Liver (tissue), 8 donors: ENCODE measurements at regions not wholly inside any gene's neighbourhood (a gene's known extent, or its start where the extent isn't known, plus 50 kb on each side); places are given as distances from the start of the nearest gene placed in this dataset.

Source experiments
- DNase-seq: peaks from one replicate; pipeline ENCODE4 v3.0.0-alpha.2; 2017; ENCODE audit warnings: low spot score
- H3K27ac ChIP-seq, 2 donors: one replicate each; pipeline ENCODE4 v1.7.0; 2013; ENCODE audit warnings: inconsistent platforms in 2 of 2, low read length in 2 of 2, control low read depth in 1 of 2, low read depth in 1 of 2, mild to moderate bottlenecking in 1 of 2
- H3K27me3 ChIP-seq, 4 donors: one replicate each; pipeline versions ENCODE4 v1.6.1 to v1.7.0; 2013; ENCODE audit warnings: low read length in 3 of 4, inconsistent platforms in 1 of 4, mild to moderate bottlenecking in 1 of 4, moderate library complexity in 1 of 4; ENCODE audit not compliant: control insufficient read depth in 4 of 4, insufficient read depth in 4 of 4
- H3K36me3 ChIP-seq, 4 donors: one replicate each; pipeline versions ENCODE4 v1.6.1 to v1.7.0; 2013; ENCODE audit warnings: low read length in 3 of 4, mild to moderate bottlenecking in 3 of 4, low read depth in 1 of 4, moderate library complexity in 1 of 4; ENCODE audit not compliant: control insufficient read depth in 4 of 4, insufficient read depth in 3 of 4
- H3K4me1 ChIP-seq, 4 donors: one replicate each; pipeline versions ENCODE4 v1.6.1 to v1.7.0; 2013; ENCODE audit warnings: low read length in 3 of 4, mild to moderate bottlenecking in 3 of 4, moderate library complexity in 1 of 4; ENCODE audit not compliant: control insufficient read depth in 4 of 4, insufficient read depth in 4 of 4
- H3K4me3 ChIP-seq, 3 donors: one replicate each; pipeline versions ENCODE4 v1.6.1 to v1.7.0; 2013; ENCODE audit warnings: low read length in 3 of 3, control low read depth in 1 of 3, low read depth in 1 of 3, mild to moderate bottlenecking in 1 of 3
- H3K9ac ChIP-seq, 2 donors: one replicate each; pipeline ENCODE4 v1.7.0; 2013; ENCODE audit warnings: low read length in 2 of 2, mild to moderate bottlenecking in 2 of 2, moderate library complexity in 2 of 2, control low read depth in 1 of 2, low read depth in 1 of 2
- H3K9me3 ChIP-seq, 4 donors: one replicate each; pipeline versions ENCODE4 v1.6.1 to v1.7.0; 2013; ENCODE audit warnings: low read length in 3 of 4; ENCODE audit not compliant: control insufficient read depth in 4 of 4
- CTCF ChIP-seq: fragments of 150-350 bp; IDR thresholded peaks from 2 replicates; pipeline ENCODE4 v1.5.1; 2017; ENCODE audit warnings: improper control_type of control experiment, low read depth, low read length; ENCODE audit not compliant: missing input control
- EGR1 ChIP-seq, 2 donors: IDR thresholded peaks; 2 replicates each; pipeline ENCODE4 v1.6.1; 2016 to 2018; ENCODE audit warnings: antibody characterized with exemption in 2 of 2, low read depth in 2 of 2
- FOXA1 ChIP-seq: IDR thresholded peaks from 2 replicates; pipeline ENCODE4 v1.6.1; 2016; ENCODE audit warnings: antibody characterized with exemption
- FOXA2 ChIP-seq: IDR thresholded peaks from 2 replicates; pipeline ENCODE4 v1.6.1; 2016; ENCODE audit warnings: antibody characterized with exemption
- GABPA ChIP-seq, 2 donors: IDR thresholded peaks in 1 of 2; conservative IDR thresholded peaks in 1 of 2; 2 replicates each; pipeline ENCODE4 v1.6.1; 2016; ENCODE audit warnings: antibody characterized with exemption in 2 of 2, mild to moderate bottlenecking in 1 of 2, moderate library complexity in 1 of 2
- HNF4A ChIP-seq, 2 donors: conservative IDR thresholded peaks; 2 replicates each; pipeline ENCODE4 v1.6.1; 2016; ENCODE audit warnings: antibody characterized with exemption in 2 of 2, mild to moderate bottlenecking in 2 of 2
- HNF4G ChIP-seq: IDR thresholded peaks from 2 replicates; pipeline ENCODE4 v1.6.1; 2016; ENCODE audit warnings: antibody characterized with exemption
- JUND ChIP-seq, 2 donors: IDR thresholded peaks; 2 replicates each; pipeline ENCODE4 v1.6.1; 2016; ENCODE audit warnings: antibody characterized with exemption in 2 of 2
- MAX ChIP-seq: IDR thresholded peaks from 2 replicates; pipeline ENCODE4 v1.6.1; 2016; ENCODE audit warnings: antibody characterized with exemption
- NR2F2 ChIP-seq: IDR thresholded peaks from 2 replicates; pipeline ENCODE4 v1.6.1; 2016; ENCODE audit warnings: antibody characterized with exemption
- RAD21 ChIP-seq, 2 donors: IDR thresholded peaks; 2 replicates each; pipeline ENCODE4 v1.6.1; 2016; ENCODE audit warnings: antibody characterized with exemption in 2 of 2, mild to moderate bottlenecking in 2 of 2
- RXRA ChIP-seq, 2 donors: IDR thresholded peaks; 2 replicates each; pipeline ENCODE4 v1.6.1; 2017 to 2018; ENCODE audit warnings: antibody characterized with exemption in 2 of 2, mild to moderate bottlenecking in 1 of 2
- SP1 ChIP-seq: IDR thresholded peaks from 2 replicates; pipeline ENCODE4 v1.6.1; 2018; ENCODE audit warnings: antibody characterized with exemption, mild to moderate bottlenecking
- TAF1 ChIP-seq: conservative IDR thresholded peaks from 2 replicates; pipeline ENCODE4 v1.6.1; 2016; ENCODE audit warnings: antibody characterized with exemption, mild to moderate bottlenecking
- YY1 ChIP-seq: IDR thresholded peaks from 2 replicates; pipeline ENCODE4 v1.6.1; 2016; ENCODE audit warnings: antibody characterized with exemption, mild to moderate bottlenecking
- WGBS: extraction: QIAGEN DNeasy Blood & Tissue Kit; methylation state at CpG from one replicate; pipeline ENCODE4 v1.1.7; 2013; 5-methylcytosine and 5-hydroxymethylcytosine counted together
- TF ChIP-seq, protein P1 (sequence below): IDR thresholded peaks from 2 replicates; pipeline ENCODE4 v1.6.1; 2016; ENCODE audit warnings: antibody characterized with exemption, mild to moderate bottlenecking
- TF ChIP-seq, protein P2 (sequence below): IDR thresholded peaks from 2 replicates; pipeline ENCODE4 v1.6.1; 2016; ENCODE audit warnings: antibody characterized with exemption
- donor health status: healthy.
- donor health status: healthy.
- donor health status: healthy.
- donor health status: healthy.
- donor health status: healthy.

DNA sequence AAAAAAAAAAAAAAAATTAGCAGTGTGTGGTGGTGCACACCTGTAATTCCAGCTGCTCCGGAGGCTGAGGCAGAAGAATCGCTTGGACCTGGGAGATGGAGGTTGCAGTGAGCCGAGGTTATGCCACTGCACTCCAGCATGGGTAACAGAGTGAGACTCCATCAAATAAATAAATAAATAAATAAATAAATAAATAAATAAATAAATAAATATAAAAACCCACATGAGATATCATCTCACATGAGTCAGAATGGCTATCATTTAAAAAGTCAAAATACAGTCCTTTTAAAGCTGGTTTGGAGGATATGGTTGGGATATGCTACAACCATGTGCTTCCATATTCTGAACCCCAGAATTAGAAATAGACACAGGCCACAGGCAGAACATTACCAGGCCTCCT is 114.3 kb downstream of the WSCD1 start:
- no peak for DNase-seq
- WGBS, result 91% methylated on average over 3 of the region's 3 CpGs
- no peaks in the 10 kb centered on the region for H3K27me3 ChIP-seq
- no peak overlapping the region for H3K27ac ChIP-seq
- no peak for TF ChIP-seq SP1
- TF ChIP-seq MAX, result no peak
- TF ChIP-seq HNF4G, result no peak
- TF ChIP-seq NR2F2, result no peak
- TF ChIP-seq, protein P1, sequence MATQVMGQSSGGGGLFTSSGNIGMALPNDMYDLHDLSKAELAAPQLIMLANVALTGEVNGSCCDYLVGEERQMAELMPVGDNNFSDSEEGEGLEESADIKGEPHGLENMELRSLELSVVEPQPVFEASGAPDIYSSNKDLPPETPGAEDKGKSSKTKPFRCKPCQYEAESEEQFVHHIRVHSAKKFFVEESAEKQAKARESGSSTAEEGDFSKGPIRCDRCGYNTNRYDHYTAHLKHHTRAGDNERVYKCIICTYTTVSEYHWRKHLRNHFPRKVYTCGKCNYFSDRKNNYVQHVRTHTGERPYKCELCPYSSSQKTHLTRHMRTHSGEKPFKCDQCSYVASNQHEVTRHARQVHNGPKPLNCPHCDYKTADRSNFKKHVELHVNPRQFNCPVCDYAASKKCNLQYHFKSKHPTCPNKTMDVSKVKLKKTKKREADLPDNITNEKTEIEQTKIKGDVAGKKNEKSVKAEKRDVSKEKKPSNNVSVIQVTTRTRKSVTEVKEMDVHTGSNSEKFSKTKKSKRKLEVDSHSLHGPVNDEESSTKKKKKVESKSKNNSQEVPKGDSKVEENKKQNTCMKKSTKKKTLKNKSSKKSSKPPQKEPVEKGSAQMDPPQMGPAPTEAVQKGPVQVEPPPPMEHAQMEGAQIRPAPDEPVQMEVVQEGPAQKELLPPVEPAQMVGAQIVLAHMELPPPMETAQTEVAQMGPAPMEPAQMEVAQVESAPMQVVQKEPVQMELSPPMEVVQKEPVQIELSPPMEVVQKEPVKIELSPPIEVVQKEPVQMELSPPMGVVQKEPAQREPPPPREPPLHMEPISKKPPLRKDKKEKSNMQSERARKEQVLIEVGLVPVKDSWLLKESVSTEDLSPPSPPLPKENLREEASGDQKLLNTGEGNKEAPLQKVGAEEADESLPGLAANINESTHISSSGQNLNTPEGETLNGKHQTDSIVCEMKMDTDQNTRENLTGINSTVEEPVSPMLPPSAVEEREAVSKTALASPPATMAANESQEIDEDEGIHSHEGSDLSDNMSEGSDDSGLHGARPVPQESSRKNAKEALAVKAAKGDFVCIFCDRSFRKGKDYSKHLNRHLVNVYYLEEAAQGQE, result no peak
- TF ChIP-seq YY1, result no peak
- no peak for TF ChIP-seq HNF4A (conservative IDR thresholded peaks at IDR 0.05)
- no peak for TF ChIP-seq FOXA1
- no peak for TF ChIP-seq GABPA (IDR thresholded peaks at IDR 0.05 in 1 of 2, conservative IDR thresholded peaks at IDR 0.05 in 1 of 2)
- TF ChIP-seq RXRA (IDR thresholded peaks at IDR 0.05), result no peak
- TF ChIP-seq TAF1, result no peak
- TF ChIP-seq, protein P2, sequence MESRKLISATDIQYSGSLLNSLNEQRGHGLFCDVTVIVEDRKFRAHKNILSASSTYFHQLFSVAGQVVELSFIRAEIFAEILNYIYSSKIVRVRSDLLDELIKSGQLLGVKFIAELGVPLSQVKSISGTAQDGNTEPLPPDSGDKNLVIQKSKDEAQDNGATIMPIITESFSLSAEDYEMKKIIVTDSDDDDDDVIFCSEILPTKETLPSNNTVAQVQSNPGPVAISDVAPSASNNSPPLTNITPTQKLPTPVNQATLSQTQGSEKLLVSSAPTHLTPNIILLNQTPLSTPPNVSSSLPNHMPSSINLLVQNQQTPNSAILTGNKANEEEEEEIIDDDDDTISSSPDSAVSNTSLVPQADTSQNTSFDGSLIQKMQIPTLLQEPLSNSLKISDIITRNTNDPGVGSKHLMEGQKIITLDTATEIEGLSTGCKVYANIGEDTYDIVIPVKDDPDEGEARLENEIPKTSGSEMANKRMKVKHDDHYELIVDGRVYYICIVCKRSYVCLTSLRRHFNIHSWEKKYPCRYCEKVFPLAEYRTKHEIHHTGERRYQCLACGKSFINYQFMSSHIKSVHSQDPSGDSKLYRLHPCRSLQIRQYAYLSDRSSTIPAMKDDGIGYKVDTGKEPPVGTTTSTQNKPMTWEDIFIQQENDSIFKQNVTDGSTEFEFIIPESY, result no peak
- no peak for TF ChIP-seq FOXA2
- no peak for TF ChIP-seq JUND (IDR thresholded peaks at IDR 0.05)
- TF ChIP-seq EGR1 (IDR thresholded peaks at IDR 0.05; ENCODE audit: low read depth in 2 of 2), result no peak
- H3K9ac ChIP-seq, result no peak overlapping the region
- peaks cover 0 to 9% (median under 1%) of the 10 kb centered on the region in 4 donors for H3K9me3 ChIP-seq
- no peak overlapping the region for H3K4me3 ChIP-seq
- H3K4me1 ChIP-seq, result no peaks in the 10 kb centered on the region
- no peaks in the 10 kb centered on the region for H3K36me3 ChIP-seq

DNA sequence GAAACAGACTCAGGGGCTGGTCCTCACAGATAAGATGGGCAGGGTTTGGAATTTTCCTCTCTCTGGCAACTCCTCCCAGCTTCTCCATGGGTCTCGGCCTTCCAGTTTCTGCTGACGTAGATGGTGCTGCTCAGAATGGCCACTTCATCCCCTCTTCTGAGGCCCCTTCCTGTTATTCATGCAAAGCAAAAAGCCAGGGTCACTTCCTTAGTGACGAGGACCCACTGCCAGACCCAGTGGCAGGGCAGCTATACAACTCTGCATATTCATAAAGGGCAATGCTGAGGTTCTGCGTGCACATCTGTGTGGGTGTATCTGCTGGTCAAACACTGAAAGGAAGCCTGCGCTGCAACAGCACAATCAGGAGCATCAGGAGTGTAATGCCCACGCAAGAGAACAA is 108.8 kb downstream of the WSCD1 start:
- 62% methylated on average over 6 of the region's 6 CpGs for WGBS
- no peaks in the 10 kb centered on the region for H3K36me3 ChIP-seq
- H3K27ac ChIP-seq, result peak overlapping the region in 1 of 2 donors; percentile 1
- TF ChIP-seq SP1 (peak; percentile 13), FOXA2 (no peak), NR2F2 (peak; percentile 81), RAD21 (IDR thresholded peaks at IDR 0.05) (no peak), CTCF (no peak)
- TF ChIP-seq, protein P1, result no peak
- no peak for DNase-seq
- H3K4me3 ChIP-seq, result no peak overlapping the region
- H3K9ac ChIP-seq, result no peak overlapping the region
- no peaks in the 10 kb centered on the region for H3K27me3 ChIP-seq
- H3K9me3 ChIP-seq, result peaks cover 0 to 4% (median 0%) of the 10 kb centered on the region in 4 donors
- H3K4me1 ChIP-seq, result no peaks in the 10 kb centered on the region
